Neural crest cell (in vitro differentiated cells): ENCODE measurements at regions not wholly inside any gene's neighbourhood (a gene's known extent, or its start where the extent isn't known, plus 50 kb on each side); places are given as distances from the start of the nearest gene placed in this dataset.

ENCODE experiments used
- DNase-seq: peaks from one replicate; pipeline ENCODE4 v3.0.0; 2021; ENCODE audit warnings: low read depth, mixed read lengths, low spot score
- H3K27ac Mint-ChIP-seq: one replicate; pipeline ENCODE4 v1.8.0; 2021; ENCODE audit warnings: mild to moderate bottlenecking, mixed read lengths; ENCODE audit not compliant: unreplicated experiment
- H3K27me3 Mint-ChIP-seq: 2 replicates; pipeline ENCODE4 v1.8.0; 2021; ENCODE audit warnings: low read depth, mild to moderate bottlenecking, mixed read lengths
- H3K36me3 Mint-ChIP-seq: 2 replicates; pipeline ENCODE4 v1.8.0; 2021; ENCODE audit warnings: low read depth, mild to moderate bottlenecking, mixed read lengths
- H3K4me1 Mint-ChIP-seq: 2 replicates; pipeline ENCODE4 v1.8.0; 2021; ENCODE audit warnings: mixed read lengths
- H3K4me3 Mint-ChIP-seq: one replicate; pipeline ENCODE4 v1.8.0; 2021; ENCODE audit warnings: mild to moderate bottlenecking, mixed read lengths
- H3K9me3 Mint-ChIP-seq: 2 replicates; pipeline ENCODE4 v1.8.0; 2021; ENCODE audit warnings: mixed read lengths
- CTCF ChIP-seq: fragments of 200-600 bp; sonication (generic); conservative IDR thresholded peaks from 2 replicates; pipeline ENCODE4 v1.5.0; 2021; ENCODE audit warnings: antibody characterized with exemption, mild to moderate bottlenecking

- H3K36me3 Mint-ChIP-seq = peaks cover 3% of the 10 kb centered on the region
- DNase-seq = no peak
- no peak overlapping the region for H3K4me3 Mint-ChIP-seq
- H3K9me3 Mint-ChIP-seq = peaks cover 4% of the 10 kb centered on the region
- peaks cover 24% of the 10 kb centered on the region for H3K27me3 Mint-ChIP-seq
- no peak overlapping the region for H3K27ac Mint-ChIP-seq
- H3K4me1 Mint-ChIP-seq = no peaks in the 10 kb centered on the region
- TF ChIP-seq CTCF = no peak
These were observed 60.2 kb upstream of the SLC35F3 start for GRCh38 chr1:233844275-233844674.

GRCh38 chr1:233844692-233845091, 59.8 kb upstream of the SLC35F3 start:
- peaks cover 21% of the 10 kb centered on the region for H3K27me3 Mint-ChIP-seq
- peaks cover 3% of the 10 kb centered on the region for H3K36me3 Mint-ChIP-seq
- peaks cover 4% of the 10 kb centered on the region for H3K9me3 Mint-ChIP-seq
- no peak for DNase-seq
- no peak for TF ChIP-seq CTCF
- H3K4me1 Mint-ChIP-seq = no peaks in the 10 kb centered on the region
- no peak overlapping the region for H3K27ac Mint-ChIP-seq
- no peak overlapping the region for H3K4me3 Mint-ChIP-seq
